ENCODE measurements at regions not wholly inside any gene's neighbourhood (a gene's known extent, or its start where the extent isn't known, plus 50 kb on each side); places are given as distances from the start of the nearest gene placed in this dataset.
"Not testable (repeated sequence)": the region's sequence is repeated elsewhere in the genome, so short reads cannot be mapped to it uniquely, and the experiment has no call there.

DNA sequence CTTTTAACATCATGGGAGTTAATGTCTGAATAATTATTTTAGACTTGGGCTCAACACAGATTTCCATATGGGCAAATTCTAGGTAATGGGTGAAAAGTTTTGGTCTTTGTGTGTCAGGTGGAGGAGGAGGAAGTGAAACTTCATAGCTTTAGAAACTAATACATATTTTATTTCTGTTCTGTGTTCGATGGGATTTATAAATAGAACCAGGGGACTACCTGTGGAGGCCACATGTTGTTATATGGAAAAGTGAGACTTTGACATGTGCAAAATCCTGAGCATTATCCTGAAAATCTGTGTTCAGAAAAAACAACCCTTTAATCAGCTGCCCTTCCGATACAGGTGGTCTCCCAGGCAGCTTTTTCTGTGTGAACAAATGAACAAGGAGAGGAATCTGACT lies 209.5 kb downstream of the SOX2 start:
- peaks cover 14% of the 10 kb centered on the region for H3K4me1 ChIP-seq (ENCODE audit: control insufficient read depth, insufficient read depth, low read length)
- no peak overlapping the region for H3K4me3 ChIP-seq (ENCODE audit: low read length)
- no peak overlapping the region for H3K9ac ChIP-seq (ENCODE audit: low read depth, low read length)
- H3K27me3 ChIP-seq (ENCODE audit: control insufficient read depth, insufficient read depth, low read length) = no peaks in the 10 kb centered on the region
- H3K4me2 ChIP-seq (ENCODE audit: low read length) = no peak overlapping the region
- no peaks in the 10 kb centered on the region for H3K36me3 ChIP-seq (ENCODE audit: insufficient read depth, low read length)
- no peaks in the 10 kb centered on the region for H3K9me3 ChIP-seq (replicated peaks; ENCODE audit: low read length)

GRCh38 chr3:181925841-181926240 lies 214.1 kb downstream of the SOX2 start:
- H3K4me1 ChIP-seq (ENCODE audit: control insufficient read depth, insufficient read depth, low read length); H3K27me3 ChIP-seq (ENCODE audit: control insufficient read depth, insufficient read depth, low read length); H3K4me2 ChIP-seq (ENCODE audit: low read length); H3K4me3 ChIP-seq (ENCODE audit: low read length); H3K9me3 ChIP-seq (replicated peaks; ENCODE audit: low read length); H3K9ac ChIP-seq (ENCODE audit: low read depth, low read length); H3K36me3 ChIP-seq (ENCODE audit: insufficient read depth, low read length): not testable (repeated sequence)

DNA sequence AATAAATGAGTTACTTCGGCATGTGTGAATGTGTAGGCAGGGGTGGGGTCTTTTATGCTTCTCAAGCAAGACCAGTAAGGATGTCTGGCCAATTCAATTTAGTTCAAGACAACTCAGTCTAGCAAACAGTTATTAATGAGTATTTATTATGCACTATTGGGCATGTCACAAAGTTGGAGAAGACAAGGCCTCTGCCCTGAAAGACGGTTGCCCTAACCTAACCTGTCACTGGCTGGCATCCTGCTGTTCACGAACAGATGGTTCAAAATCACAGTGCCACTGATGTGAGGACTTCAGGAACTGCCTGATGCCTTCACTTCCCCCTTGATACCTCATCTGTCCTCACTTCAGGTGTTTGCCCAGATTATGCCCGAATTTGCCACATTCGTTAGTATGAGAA lies 217.8 kb downstream of the SOX2 start:
- Histone ChIP-seq H3K4me2 (ENCODE audit: low read length) (no peak overlapping the region), H3K4me1 (ENCODE audit: control insufficient read depth, insufficient read depth, low read length) (no peaks in the 10 kb centered on the region), H3K4me3 (ENCODE audit: low read length) (no peak overlapping the region), H3K9ac (ENCODE audit: low read depth, low read length) (no peak overlapping the region), H3K27me3 (ENCODE audit: control insufficient read depth, insufficient read depth, low read length) (no peaks in the 10 kb centered on the region), H3K9me3 (replicated peaks; ENCODE audit: low read length) (no peaks in the 10 kb centered on the region), H3K36me3 (ENCODE audit: insufficient read depth, low read length) (no peaks in the 10 kb centered on the region)

- no peaks in the 10 kb centered on the region for H3K9me3 ChIP-seq (replicated peaks; ENCODE audit: low read length)
- no peaks in the 10 kb centered on the region for H3K4me1 ChIP-seq (ENCODE audit: control insufficient read depth, insufficient read depth, low read length)
- no peaks in the 10 kb centered on the region for H3K27me3 ChIP-seq (ENCODE audit: control insufficient read depth, insufficient read depth, low read length)
These were observed 218.4 kb downstream of the SOX2 start for GRCh38 chr3:181930105-181930504.

DNA sequence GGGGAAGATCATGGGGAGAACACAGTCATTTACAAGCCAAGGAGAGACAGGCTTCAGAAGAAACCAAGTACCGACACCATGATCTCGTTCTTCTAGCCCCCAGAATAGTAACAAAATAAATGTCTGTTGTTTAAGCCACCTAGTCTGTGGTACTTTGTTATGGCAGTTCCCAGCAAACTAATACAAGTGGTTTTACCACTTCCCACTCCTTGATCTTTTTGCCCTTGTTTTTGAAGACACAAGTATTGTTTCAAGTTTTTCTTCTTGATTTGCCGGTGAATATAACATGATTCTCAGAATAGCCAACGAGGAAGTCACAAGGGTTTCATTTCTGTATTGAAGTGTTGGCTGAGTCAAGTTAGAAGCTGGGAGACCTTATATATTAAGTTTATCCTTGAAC lies 220.3 kb downstream of the SOX2 start:
- Histone ChIP-seq H3K36me3 (ENCODE audit: insufficient read depth, low read length) (no peaks in the 10 kb centered on the region), H3K9me3 (replicated peaks; ENCODE audit: low read length) (no peaks in the 10 kb centered on the region), H3K4me1 (ENCODE audit: control insufficient read depth, insufficient read depth, low read length) (no peaks in the 10 kb centered on the region), H3K9ac (ENCODE audit: low read depth, low read length) (no peak overlapping the region), H3K4me2 (ENCODE audit: low read length) (no peak overlapping the region), H3K4me3 (ENCODE audit: low read length) (no peak overlapping the region), H3K27me3 (ENCODE audit: control insufficient read depth, insufficient read depth, low read length) (no peaks in the 10 kb centered on the region)

More at GRCh38 chr3:181930105-181930504, 218.4 kb downstream of the SOX2 start:
- H3K4me3 ChIP-seq (ENCODE audit: low read length) = no peak overlapping the region
- H3K36me3 ChIP-seq (ENCODE audit: insufficient read depth, low read length) = no peaks in the 10 kb centered on the region
- H3K4me2 ChIP-seq (ENCODE audit: low read length) = no peak overlapping the region
- no peak overlapping the region for H3K9ac ChIP-seq (ENCODE audit: low read depth, low read length)

- Histone ChIP-seq H3K9me3 (replicated peaks; ENCODE audit: low read length) (no peaks in the 10 kb centered on the region), H3K4me1 (ENCODE audit: control insufficient read depth, insufficient read depth, low read length) (no peaks in the 10 kb centered on the region), H3K36me3 (ENCODE audit: insufficient read depth, low read length) (no peaks in the 10 kb centered on the region), H3K9ac (ENCODE audit: low read depth, low read length) (no peak overlapping the region), H3K4me3 (ENCODE audit: low read length) (no peak overlapping the region), H3K27me3 (ENCODE audit: control insufficient read depth, insufficient read depth, low read length) (no peaks in the 10 kb centered on the region), H3K4me2 (ENCODE audit: low read length) (no peak overlapping the region)
These were observed 221.4 kb downstream of the SOX2 start for GRCh38 chr3:181933052-181933618.

DNA sequence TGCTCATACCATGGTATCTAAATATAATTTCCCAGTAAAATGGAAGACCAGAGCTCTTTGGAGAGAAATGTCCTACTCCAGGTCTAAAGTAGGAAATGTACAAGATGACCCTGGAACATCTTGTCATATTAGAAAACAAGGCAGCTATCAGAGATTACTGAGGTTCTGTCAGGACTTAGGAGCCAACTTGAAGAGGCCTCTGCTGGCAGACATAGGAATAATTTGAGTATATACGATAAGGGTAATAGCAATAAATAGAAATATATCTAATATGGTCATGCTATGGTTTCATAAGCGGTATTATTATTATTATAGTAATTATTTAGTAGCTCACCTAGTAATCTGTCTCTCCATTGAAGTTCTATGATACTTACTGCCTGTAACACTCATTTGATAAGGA lies 224.2 kb downstream of the SOX2 start:
- Histone ChIP-seq H3K4me1 (ENCODE audit: control insufficient read depth, insufficient read depth, low read length) (no peaks in the 10 kb centered on the region), H3K9ac (ENCODE audit: low read depth, low read length) (no peak overlapping the region), H3K27me3 (ENCODE audit: control insufficient read depth, insufficient read depth, low read length) (no peaks in the 10 kb centered on the region), H3K36me3 (ENCODE audit: insufficient read depth, low read length) (no peaks in the 10 kb centered on the region), H3K4me3 (ENCODE audit: low read length) (no peak overlapping the region), H3K9me3 (replicated peaks; ENCODE audit: low read length) (no peaks in the 10 kb centered on the region), H3K4me2 (ENCODE audit: low read length) (no peak overlapping the region)

- no peak overlapping the region for H3K4me2 ChIP-seq (ENCODE audit: low read length)
- H3K4me3 ChIP-seq (ENCODE audit: low read length) = no peak overlapping the region
- no peak overlapping the region for H3K9ac ChIP-seq (ENCODE audit: low read depth, low read length)
- H3K9me3 ChIP-seq (replicated peaks; ENCODE audit: low read length) = no peaks in the 10 kb centered on the region
- no peaks in the 10 kb centered on the region for H3K4me1 ChIP-seq (ENCODE audit: control insufficient read depth, insufficient read depth, low read length)
- H3K27me3 ChIP-seq (ENCODE audit: control insufficient read depth, insufficient read depth, low read length) = peaks cover 5% of the 10 kb centered on the region
- no peaks in the 10 kb centered on the region for H3K36me3 ChIP-seq (ENCODE audit: insufficient read depth, low read length)
These were observed 225.0 kb downstream of the SOX2 start for GRCh38 chr3:181936774-181937173.

GRCh38 chr3:181938580-181938979 lies 226.9 kb downstream of the SOX2 start:
- not testable (repeated sequence) for H3K9ac ChIP-seq (ENCODE audit: low read depth, low read length); H3K36me3 ChIP-seq (ENCODE audit: insufficient read depth, low read length); H3K4me3 ChIP-seq (ENCODE audit: low read length); H3K9me3 ChIP-seq (replicated peaks; ENCODE audit: low read length); H3K4me1 ChIP-seq (ENCODE audit: control insufficient read depth, insufficient read depth, low read length); H3K4me2 ChIP-seq (ENCODE audit: low read length); H3K27me3 ChIP-seq (ENCODE audit: control insufficient read depth, insufficient read depth, low read length)

DNA sequence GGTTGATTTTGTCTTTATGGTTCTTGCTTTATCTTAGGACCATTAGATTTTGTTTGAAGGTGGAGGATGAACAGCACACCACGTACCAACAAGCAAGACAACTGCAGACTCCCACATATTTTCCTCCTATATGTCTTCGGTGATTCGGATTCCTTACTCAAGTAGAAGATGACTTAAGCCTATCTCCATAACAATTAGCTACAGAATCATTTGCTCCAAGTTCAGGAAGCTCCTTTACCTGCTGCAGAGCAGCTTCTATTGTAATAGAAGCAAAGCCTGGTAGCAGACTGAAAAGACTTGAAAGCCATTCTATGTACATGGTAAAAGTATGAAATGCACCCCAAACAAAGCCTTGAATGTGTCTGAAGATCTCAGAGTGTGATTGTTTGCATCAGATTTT lies 229.0 kb downstream of the SOX2 start:
- Histone ChIP-seq H3K4me2 (ENCODE audit: low read length) (no peak overlapping the region), H3K4me3 (ENCODE audit: low read length) (no peak overlapping the region), H3K27me3 (ENCODE audit: control insufficient read depth, insufficient read depth, low read length) (peaks cover 9% of the 10 kb centered on the region), H3K4me1 (ENCODE audit: control insufficient read depth, insufficient read depth, low read length) (no peaks in the 10 kb centered on the region), H3K36me3 (ENCODE audit: insufficient read depth, low read length) (no peaks in the 10 kb centered on the region), H3K9ac (ENCODE audit: low read depth, low read length) (no peak overlapping the region), H3K9me3 (replicated peaks; ENCODE audit: low read length) (no peaks in the 10 kb centered on the region)

- Histone ChIP-seq H3K4me3 (ENCODE audit: low read length) (no peak overlapping the region), H3K4me2 (ENCODE audit: low read length) (no peak overlapping the region), H3K4me1 (ENCODE audit: control insufficient read depth, insufficient read depth, low read length) (no peaks in the 10 kb centered on the region), H3K36me3 (ENCODE audit: insufficient read depth, low read length) (no peaks in the 10 kb centered on the region), H3K9me3 (replicated peaks; ENCODE audit: low read length) (no peaks in the 10 kb centered on the region), H3K9ac (ENCODE audit: low read depth, low read length) (no peak overlapping the region), H3K27me3 (ENCODE audit: control insufficient read depth, insufficient read depth, low read length) (peaks cover 9% of the 10 kb centered on the region)
These were observed 229.5 kb downstream of the SOX2 start for GRCh38 chr3:181941250-181941649.

DNA sequence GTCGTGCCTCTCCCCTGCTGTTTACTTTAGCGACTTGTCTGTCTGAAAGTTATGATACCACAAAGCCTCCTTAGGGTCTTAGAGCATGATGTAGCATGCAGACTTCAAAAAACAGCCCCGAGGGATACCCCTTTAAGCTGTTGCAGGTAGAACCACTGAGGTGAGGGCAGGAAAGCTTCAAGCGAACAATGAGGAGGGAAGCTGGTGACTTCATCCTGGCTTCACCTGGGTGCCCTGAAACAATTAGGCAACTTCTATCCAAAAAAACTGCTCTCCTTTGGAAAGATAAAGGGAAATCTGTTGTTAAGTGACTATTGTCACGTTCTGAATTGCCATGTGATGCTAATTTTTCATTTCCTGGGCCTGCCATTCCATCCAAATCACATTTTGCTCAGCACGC lies 231.6 kb downstream of the SOX2 start:
- H3K4me1 ChIP-seq (ENCODE audit: control insufficient read depth, insufficient read depth, low read length) = no peaks in the 10 kb centered on the region

More for the DNA sequence above, 231.6 kb downstream of the SOX2 start:
- Histone ChIP-seq H3K36me3 (ENCODE audit: insufficient read depth, low read length) (no peaks in the 10 kb centered on the region), H3K27me3 (ENCODE audit: control insufficient read depth, insufficient read depth, low read length) (peaks cover 9% of the 10 kb centered on the region), H3K9ac (ENCODE audit: low read depth, low read length) (no peak overlapping the region), H3K4me3 (ENCODE audit: low read length) (no peak overlapping the region), H3K4me2 (ENCODE audit: low read length) (no peak overlapping the region), H3K9me3 (replicated peaks; ENCODE audit: low read length) (no peaks in the 10 kb centered on the region)
